ENCODE measurements at regions not wholly inside any gene's neighbourhood (a gene's known extent, or its start where the extent isn't known, plus 50 kb on each side); places are given as distances from the start of the nearest gene placed in this dataset.

GRCh38 chr15:47542312-47542989 lies 174.9 kb upstream of the SEMA6D start:
- TF ChIP-seq, protein P1, sequence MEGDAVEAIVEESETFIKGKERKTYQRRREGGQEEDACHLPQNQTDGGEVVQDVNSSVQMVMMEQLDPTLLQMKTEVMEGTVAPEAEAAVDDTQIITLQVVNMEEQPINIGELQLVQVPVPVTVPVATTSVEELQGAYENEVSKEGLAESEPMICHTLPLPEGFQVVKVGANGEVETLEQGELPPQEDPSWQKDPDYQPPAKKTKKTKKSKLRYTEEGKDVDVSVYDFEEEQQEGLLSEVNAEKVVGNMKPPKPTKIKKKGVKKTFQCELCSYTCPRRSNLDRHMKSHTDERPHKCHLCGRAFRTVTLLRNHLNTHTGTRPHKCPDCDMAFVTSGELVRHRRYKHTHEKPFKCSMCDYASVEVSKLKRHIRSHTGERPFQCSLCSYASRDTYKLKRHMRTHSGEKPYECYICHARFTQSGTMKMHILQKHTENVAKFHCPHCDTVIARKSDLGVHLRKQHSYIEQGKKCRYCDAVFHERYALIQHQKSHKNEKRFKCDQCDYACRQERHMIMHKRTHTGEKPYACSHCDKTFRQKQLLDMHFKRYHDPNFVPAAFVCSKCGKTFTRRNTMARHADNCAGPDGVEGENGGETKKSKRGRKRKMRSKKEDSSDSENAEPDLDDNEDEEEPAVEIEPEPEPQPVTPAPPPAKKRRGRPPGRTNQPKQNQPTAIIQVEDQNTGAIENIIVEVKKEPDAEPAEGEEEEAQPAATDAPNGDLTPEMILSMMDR (IDR thresholded peaks at IDR 0.05): no peak
- no peak for TF ChIP-seq POLR2A (IDR thresholded peaks at IDR 0.05)

All from body of pancreas (tissue), 4 donors.